Ishikawa (cell line): ENCODE measurements at regions not wholly inside any gene's neighbourhood (a gene's known extent, or its start where the extent isn't known, plus 50 kb on each side); places are given as distances from the start of the nearest gene placed in this dataset.

Experiments used
- CEBPB ChIP-seq: IDR thresholded peaks from 2 replicates; pipeline ENCODE4 v1.6.1; 2012
- CREB1 ChIP-seq: IDR thresholded peaks from 2 replicates; pipeline ENCODE4 v1.6.1; 2012; ENCODE audit warnings: low read depth
- EP300 ChIP-seq: IDR thresholded peaks from 2 replicates; pipeline ENCODE4 v1.6.1; 2012; ENCODE audit warnings: borderline replicate concordance
- FOXM1 ChIP-seq: IDR thresholded peaks from 2 replicates; pipeline ENCODE4 v1.6.1; 2012; ENCODE audit warnings: low read depth, borderline replicate concordance
- RAD21 ChIP-seq: IDR thresholded peaks from 2 replicates; pipeline ENCODE4 v1.6.1; 2012; ENCODE audit warnings: low read depth
- TAF1 ChIP-seq: IDR thresholded peaks from 2 replicates; pipeline ENCODE4 v1.6.1; 2012; ENCODE audit warnings: low read depth, mild to moderate bottlenecking
- TCF12 ChIP-seq: IDR thresholded peaks from 2 replicates; pipeline ENCODE4 v1.6.1; 2012; ENCODE audit warnings: low read depth
- TEAD4 ChIP-seq: IDR thresholded peaks from 2 replicates; pipeline ENCODE4 v1.6.1; 2012
- YY1 ChIP-seq: IDR thresholded peaks from 2 replicates; pipeline ENCODE4 v1.6.1; 2012; ENCODE audit warnings: low read depth
- ZBTB7A ChIP-seq: IDR thresholded peaks from 2 replicates; pipeline ENCODE4 v1.6.1; 2012; ENCODE audit warnings: low read depth
- TF ChIP-seq, protein P1 (sequence below): IDR thresholded peaks from 2 replicates; pipeline ENCODE4 v1.6.1; 2012
- TF ChIP-seq, protein P2 (sequence below): IDR thresholded peaks from 2 replicates; pipeline ENCODE4 v1.6.1; 2012; ENCODE audit warnings: low read depth, mild to moderate bottlenecking
- TF ChIP-seq, protein P3 (sequence below): IDR thresholded peaks from 2 replicates; pipeline ENCODE4 v1.6.1; 2012

DNA sequence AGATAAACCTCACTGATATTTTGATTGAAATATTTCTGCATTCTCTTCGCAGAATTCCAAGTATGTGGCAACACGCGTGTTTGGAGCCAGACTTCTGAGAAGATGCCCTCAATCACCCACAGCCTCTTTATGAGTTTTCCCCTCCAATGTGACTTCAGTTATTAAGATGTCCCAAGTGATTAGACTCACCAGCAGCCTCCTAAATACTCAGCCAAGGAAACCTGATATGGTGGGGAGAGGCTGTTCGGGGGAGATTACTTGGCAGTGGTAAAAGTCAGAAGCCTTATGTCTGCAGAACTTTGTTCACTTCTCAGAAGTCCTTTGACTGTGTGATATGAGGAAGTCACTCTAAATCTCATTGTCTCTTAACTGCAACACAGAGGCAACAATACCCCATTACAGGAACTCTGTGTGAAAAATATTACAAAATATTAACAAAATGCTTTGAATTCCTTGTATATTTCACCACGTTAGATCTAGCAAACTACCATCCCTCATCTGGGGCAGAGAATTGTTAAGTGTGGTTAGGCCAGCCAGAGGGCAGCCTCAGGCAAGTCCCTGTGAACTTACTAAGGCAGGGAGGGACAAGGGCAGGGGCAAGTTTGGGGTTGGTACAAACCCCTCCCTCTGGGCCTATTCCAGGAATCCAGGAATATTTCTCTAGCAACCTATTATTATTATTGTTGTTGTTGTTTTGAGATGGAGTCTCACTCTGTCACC lies 151.4 kb upstream of the USP9X start:
- no peak for TF ChIP-seq EP300
- TF ChIP-seq, protein P1, sequence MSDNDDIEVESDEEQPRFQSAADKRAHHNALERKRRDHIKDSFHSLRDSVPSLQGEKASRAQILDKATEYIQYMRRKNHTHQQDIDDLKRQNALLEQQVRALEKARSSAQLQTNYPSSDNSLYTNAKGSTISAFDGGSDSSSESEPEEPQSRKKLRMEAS: no peak
- no peak for TF ChIP-seq TAF1
- TF ChIP-seq, protein P2, sequence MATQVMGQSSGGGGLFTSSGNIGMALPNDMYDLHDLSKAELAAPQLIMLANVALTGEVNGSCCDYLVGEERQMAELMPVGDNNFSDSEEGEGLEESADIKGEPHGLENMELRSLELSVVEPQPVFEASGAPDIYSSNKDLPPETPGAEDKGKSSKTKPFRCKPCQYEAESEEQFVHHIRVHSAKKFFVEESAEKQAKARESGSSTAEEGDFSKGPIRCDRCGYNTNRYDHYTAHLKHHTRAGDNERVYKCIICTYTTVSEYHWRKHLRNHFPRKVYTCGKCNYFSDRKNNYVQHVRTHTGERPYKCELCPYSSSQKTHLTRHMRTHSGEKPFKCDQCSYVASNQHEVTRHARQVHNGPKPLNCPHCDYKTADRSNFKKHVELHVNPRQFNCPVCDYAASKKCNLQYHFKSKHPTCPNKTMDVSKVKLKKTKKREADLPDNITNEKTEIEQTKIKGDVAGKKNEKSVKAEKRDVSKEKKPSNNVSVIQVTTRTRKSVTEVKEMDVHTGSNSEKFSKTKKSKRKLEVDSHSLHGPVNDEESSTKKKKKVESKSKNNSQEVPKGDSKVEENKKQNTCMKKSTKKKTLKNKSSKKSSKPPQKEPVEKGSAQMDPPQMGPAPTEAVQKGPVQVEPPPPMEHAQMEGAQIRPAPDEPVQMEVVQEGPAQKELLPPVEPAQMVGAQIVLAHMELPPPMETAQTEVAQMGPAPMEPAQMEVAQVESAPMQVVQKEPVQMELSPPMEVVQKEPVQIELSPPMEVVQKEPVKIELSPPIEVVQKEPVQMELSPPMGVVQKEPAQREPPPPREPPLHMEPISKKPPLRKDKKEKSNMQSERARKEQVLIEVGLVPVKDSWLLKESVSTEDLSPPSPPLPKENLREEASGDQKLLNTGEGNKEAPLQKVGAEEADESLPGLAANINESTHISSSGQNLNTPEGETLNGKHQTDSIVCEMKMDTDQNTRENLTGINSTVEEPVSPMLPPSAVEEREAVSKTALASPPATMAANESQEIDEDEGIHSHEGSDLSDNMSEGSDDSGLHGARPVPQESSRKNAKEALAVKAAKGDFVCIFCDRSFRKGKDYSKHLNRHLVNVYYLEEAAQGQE: no peak
- no peak for TF ChIP-seq RAD21
- TF ChIP-seq, protein P3, sequence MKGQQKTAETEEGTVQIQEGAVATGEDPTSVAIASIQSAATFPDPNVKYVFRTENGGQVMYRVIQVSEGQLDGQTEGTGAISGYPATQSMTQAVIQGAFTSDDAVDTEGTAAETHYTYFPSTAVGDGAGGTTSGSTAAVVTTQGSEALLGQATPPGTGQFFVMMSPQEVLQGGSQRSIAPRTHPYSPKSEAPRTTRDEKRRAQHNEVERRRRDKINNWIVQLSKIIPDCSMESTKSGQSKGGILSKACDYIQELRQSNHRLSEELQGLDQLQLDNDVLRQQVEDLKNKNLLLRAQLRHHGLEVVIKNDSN: no peak
- no peak for TF ChIP-seq YY1
- TF ChIP-seq FOXM1: no peak
- no peak for TF ChIP-seq TEAD4
- no peak for TF ChIP-seq ZBTB7A
- TF ChIP-seq CEBPB: no peak
- no peak for TF ChIP-seq CREB1
- no peak for TF ChIP-seq TCF12
